COR-L47 (cell line): ENCODE measurements at regions not wholly inside any gene's neighbourhood (a gene's known extent, or its start where the extent isn't known, plus 50 kb on each side); places are given as distances from the start of the nearest gene placed in this dataset.
"Not testable (repeated sequence)": the region's sequence is repeated elsewhere in the genome, so short reads cannot be mapped to it uniquely, and the experiment has no call there.

Experiments used
- DNase-seq: peaks from one replicate; lab custom pipeline; 2025; lab: John Stamatoyannopoulos, UW

- no peak for DNase-seq
These were observed 132.9 kb upstream of the LRIG1 start for GRCh38 chr3:66633402-66634381.

- no peak for DNase-seq
These were observed 137.9 kb upstream of the LRIG1 start for GRCh38 chr3:66638717-66639116.

GRCh38 chr3:66639809-66640356 is 139.1 kb upstream of the LRIG1 start:
- no peak for DNase-seq

- DNase-seq: no peak
These were observed 141.2 kb upstream of the LRIG1 start for GRCh38 chr3:66642019-66642418.

GRCh38 chr3:66642484-66642883 is 141.7 kb upstream of the LRIG1 start:
- no peak for DNase-seq

GRCh38 chr3:66644549-66644948 is 143.7 kb upstream of the LRIG1 start:
- no peak for DNase-seq

GRCh38 chr3:66648975-66649374 is 148.2 kb upstream of the LRIG1 start:
- no peak for DNase-seq

GRCh38 chr3:66651520-66651919 is 150.7 kb upstream of the LRIG1 start:
- not testable (repeated sequence) for DNase-seq

GRCh38 chr3:66652100-66652499 is 151.3 kb upstream of the LRIG1 start:
- not testable (repeated sequence) for DNase-seq

- no peak for DNase-seq
These were observed 154.2 kb upstream of the LRIG1 start for GRCh38 chr3:66655044-66655443.

GRCh38 chr3:66655671-66656070 is 154.8 kb upstream of the LRIG1 start:
- no peak for DNase-seq

GRCh38 chr3:66656609-66657008 is 155.8 kb upstream of the LRIG1 start:
- no peak for DNase-seq

GRCh38 chr3:66659056-66659455 is 158.2 kb upstream of the LRIG1 start:
- DNase-seq: no peak

GRCh38 chr3:66661628-66662027 is 160.8 kb upstream of the LRIG1 start:
- DNase-seq: no peak

- no peak for DNase-seq
These were observed 162.1 kb upstream of the LRIG1 start for GRCh38 chr3:66662894-66663293.

- no peak for DNase-seq
These were observed 164.3 kb upstream of the LRIG1 start for GRCh38 chr3:66665021-66665695.

GRCh38 chr3:66666362-66666761 is 165.5 kb upstream of the LRIG1 start:
- DNase-seq: no peak

GRCh38 chr3:66667263-66667662 is 166.4 kb upstream of the LRIG1 start:
- DNase-seq: no peak

GRCh38 chr3:66671291-66671690 is 170.5 kb upstream of the LRIG1 start:
- DNase-seq: no peak

- DNase-seq: no peak
These were observed 172.0 kb upstream of the LRIG1 start for GRCh38 chr3:66672830-66673229.

- DNase-seq: no peak
These were observed 172.5 kb upstream of the LRIG1 start for GRCh38 chr3:66673293-66673692.

- no peak for DNase-seq
These were observed 174.5 kb upstream of the LRIG1 start for GRCh38 chr3:66675366-66675765.
